Transverse colon (tissue), 4 donors: ENCODE measurements at regions not wholly inside any gene's neighbourhood (a gene's known extent, or its start where the extent isn't known, plus 50 kb on each side); places are given as distances from the start of the nearest gene placed in this dataset.

Experiments
- DNase-seq: peaks from one replicate; pipeline ENCODE4 v3.0.0-alpha.2; 2019
- H3K27ac ChIP-seq, 4 donors: fragments of 200-600 bp; sonication (generic); 2 replicates each; pipeline ENCODE4 v1.5.1; 2016 to 2018; ENCODE audit warnings: inconsistent platforms in 4 of 4
- H3K27me3 ChIP-seq: fragments of 200-600 bp; sonication (generic); 2 replicates; pipeline ENCODE4 v1.5.1; 2017; ENCODE audit warnings: inconsistent platforms
- H3K36me3 ChIP-seq, 4 donors: fragments of 200-600 bp; sonication (generic); 2 replicates each; pipeline ENCODE4 v1.5.1; 2017 to 2019; ENCODE audit warnings: inconsistent platforms in 4 of 4
- H3K4me1 ChIP-seq, 4 donors: fragments of 200-600 bp; sonication (generic); 2 replicates each; pipeline ENCODE4 v1.5.1; 2017 to 2020; ENCODE audit warnings: inconsistent platforms in 4 of 4
- H3K4me3 ChIP-seq, 4 donors: fragments of 200-600 bp; sonication (generic); 1 replicate in 1 of 4; 2 replicates in 3 of 4; pipeline versions ENCODE4 v1.5.1 to v1.6.1; 2017 to 2019; ENCODE audit warnings: inconsistent platforms in 4 of 4
- H3K9me3 ChIP-seq, 2 donors: fragments of 200-600 bp; sonication (generic); 2 replicates each; pipeline ENCODE4 v1.5.1; 2017 to 2019; ENCODE audit warnings: inconsistent platforms in 2 of 2
- EP300 ChIP-seq: sonication (generic); formaldehyde crosslinking; IDR thresholded peaks from one replicate; pipeline ENCODE4 v1.6.1; 2017; ENCODE audit warnings: antibody characterized with exemption, low read depth
- POLR2A ChIP-seq: fragments of 450-650 bp; IDR thresholded peaks from one replicate; pipeline ENCODE4 v1.6.1; 2016; ENCODE audit warnings: antibody characterized with exemption, mild to moderate bottlenecking, moderate library complexity
- POLR2AphosphoS5 ChIP-seq, 3 donors: sonication (generic); formaldehyde crosslinking; IDR thresholded peaks; one replicate each; pipeline ENCODE4 v1.6.1; 2016; ENCODE audit warnings: antibody characterized with exemption in 3 of 3
- WGBS, 2 donors: methylation state at CpG; one replicate each; pipeline ENCODE4 v1.1.5; 2018; ENCODE audit warnings: low coverage in 1 of 2; 5-methylcytosine and 5-hydroxymethylcytosine counted together
- in situ Hi-C, 4 donors: fragments of 200-750 bp; cut with MboI; loops; one replicate each; pipeline versions ENCODE4 v1.15.0 to v1.15.1; 2017; ENCODE audit warnings: low sequenced_read_pairs in 3 of 4, low pct_ligation_motif_present in 1 of 4, low pct_unique_long_range_greater_than_20kb in 1 of 4
- intact Hi-C: fragments of 100-400 bp; cut with DNase I; formaldehyde crosslinking; loops from one replicate; pipeline ENCODE4 v1.15.1; 2023; ENCODE audit warnings: low total_unique reads
- TF ChIP-seq, protein P1 (sequence below), 5 experiments: fragments of 200-600 bp in 3 of 5; fragments of 450-650 bp in 2 of 5; sonication (generic) in 3 of 5; IDR thresholded peaks; 1 replicate in 2 of 5; 2 replicates in 3 of 5; pipeline ENCODE4 v1.5.1; 2016 to 2017; ENCODE audit warnings: antibody characterized with exemption in 5 of 5, inconsistent platforms in 3 of 5, mild to moderate bottlenecking in 2 of 5, moderate library complexity in 1 of 5

DNA sequence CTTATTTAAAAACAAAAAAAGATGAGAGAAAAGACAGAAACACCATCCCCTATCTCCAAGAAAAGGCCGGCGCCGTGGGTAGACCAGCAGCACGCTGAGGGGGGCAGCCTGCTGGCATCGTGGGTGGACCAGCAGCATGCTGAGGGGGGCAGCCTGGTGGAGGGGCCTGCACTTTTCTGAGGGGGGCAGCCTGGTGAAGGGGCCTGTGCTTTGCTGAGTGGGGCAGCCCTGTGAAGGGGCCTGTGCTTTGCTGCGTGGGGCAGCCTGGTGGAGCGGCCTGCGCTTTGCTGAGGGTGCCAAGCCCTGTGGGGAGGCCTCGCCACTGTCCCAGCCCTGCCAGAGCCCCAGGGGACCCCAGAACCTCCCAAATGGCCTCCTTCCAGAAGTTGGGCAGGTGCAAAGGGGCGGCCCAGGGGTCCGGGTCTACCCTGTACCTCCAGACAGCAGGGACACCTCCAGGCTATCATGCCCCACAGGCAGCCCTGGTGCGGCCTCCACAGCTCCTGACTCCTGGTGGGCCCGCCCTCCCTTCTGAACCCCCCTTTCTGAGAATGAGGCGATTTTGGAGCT lies 1185.7 kb downstream of the BRD1 start:
- H3K9me3 ChIP-seq: no peaks in the 10 kb centered on the region
- H3K36me3 ChIP-seq: no peaks in the 10 kb centered on the region
- TF ChIP-seq POLR2AphosphoS5 (IDR thresholded peaks at IDR 0.05) (no peak), POLR2A (no peak), EP300 (no peak)
- TF ChIP-seq, protein P1, sequence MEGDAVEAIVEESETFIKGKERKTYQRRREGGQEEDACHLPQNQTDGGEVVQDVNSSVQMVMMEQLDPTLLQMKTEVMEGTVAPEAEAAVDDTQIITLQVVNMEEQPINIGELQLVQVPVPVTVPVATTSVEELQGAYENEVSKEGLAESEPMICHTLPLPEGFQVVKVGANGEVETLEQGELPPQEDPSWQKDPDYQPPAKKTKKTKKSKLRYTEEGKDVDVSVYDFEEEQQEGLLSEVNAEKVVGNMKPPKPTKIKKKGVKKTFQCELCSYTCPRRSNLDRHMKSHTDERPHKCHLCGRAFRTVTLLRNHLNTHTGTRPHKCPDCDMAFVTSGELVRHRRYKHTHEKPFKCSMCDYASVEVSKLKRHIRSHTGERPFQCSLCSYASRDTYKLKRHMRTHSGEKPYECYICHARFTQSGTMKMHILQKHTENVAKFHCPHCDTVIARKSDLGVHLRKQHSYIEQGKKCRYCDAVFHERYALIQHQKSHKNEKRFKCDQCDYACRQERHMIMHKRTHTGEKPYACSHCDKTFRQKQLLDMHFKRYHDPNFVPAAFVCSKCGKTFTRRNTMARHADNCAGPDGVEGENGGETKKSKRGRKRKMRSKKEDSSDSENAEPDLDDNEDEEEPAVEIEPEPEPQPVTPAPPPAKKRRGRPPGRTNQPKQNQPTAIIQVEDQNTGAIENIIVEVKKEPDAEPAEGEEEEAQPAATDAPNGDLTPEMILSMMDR (IDR thresholded peaks at IDR 0.05): no peak
- no peak overlapping the region for H3K4me3 ChIP-seq
- in situ Hi-C loops: no loop called here
- no peaks in the 10 kb centered on the region for H3K4me1 ChIP-seq
- WGBS, 2 donors: 91% methylated on average over 11 of the region's 14 CpGs; no CpG with 5 or more reads in 1 of the 2 donors
- DNase-seq: no peak
- H3K27me3 ChIP-seq: no peaks in the 10 kb centered on the region
- H3K27ac ChIP-seq: no peak overlapping the region
- intact Hi-C loops: no loop called here

DNA sequence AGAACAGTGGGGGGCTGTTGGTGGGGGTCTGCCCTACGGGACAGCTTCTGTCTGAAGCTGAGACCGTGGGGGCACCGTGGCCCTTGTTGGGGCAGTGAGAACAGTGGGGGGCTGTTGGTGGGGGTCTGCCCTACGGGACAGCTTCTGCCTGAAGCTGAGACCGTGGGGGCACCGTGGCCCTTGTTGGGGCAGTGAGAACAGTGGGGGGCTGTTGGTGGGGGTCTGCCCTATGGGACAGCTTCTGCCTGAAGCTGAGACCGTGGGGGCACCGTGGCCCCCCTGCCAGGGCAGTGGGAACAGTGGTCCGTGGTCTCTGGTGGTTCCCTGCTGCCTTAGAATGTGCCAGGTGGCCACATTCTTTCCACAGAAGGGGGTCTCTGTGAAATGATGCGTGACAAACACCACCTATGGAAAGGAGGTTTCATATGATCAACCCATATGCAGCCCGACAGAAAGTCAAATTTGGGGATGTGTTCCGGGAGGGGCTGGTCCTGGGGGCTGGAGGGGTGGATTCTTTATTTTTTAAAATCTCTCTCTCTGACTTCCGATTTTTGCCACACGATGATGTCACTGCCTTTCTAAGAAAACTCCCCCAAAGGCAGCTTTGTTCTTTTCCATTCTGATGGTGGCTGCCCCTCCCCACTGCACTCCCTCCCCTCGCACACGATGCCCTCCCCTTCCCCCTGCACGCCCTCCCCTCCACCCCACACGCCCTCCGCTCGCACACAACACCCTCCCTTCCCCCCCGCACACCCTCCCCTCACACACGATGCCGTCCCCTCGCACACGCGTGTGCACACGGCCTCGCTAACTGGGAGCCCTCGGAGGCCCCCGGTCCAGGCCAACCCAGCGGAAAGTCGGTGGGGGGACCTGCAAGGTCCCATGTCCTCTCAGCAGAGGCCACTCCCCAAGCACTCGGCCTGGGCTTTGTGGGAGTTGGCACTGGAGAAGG lies 1186.5 kb downstream of the BRD1 start:
- no peak overlapping the region for H3K4me3 ChIP-seq
- H3K27me3 ChIP-seq: no peaks in the 10 kb centered on the region
- no peak overlapping the region for H3K27ac ChIP-seq
- TF ChIP-seq, protein P1 (IDR thresholded peaks at IDR 0.05): no peak
- TF ChIP-seq POLR2A: no peak
- TF ChIP-seq EP300: no peak
- TF ChIP-seq POLR2AphosphoS5 (IDR thresholded peaks at IDR 0.05): no peak
- WGBS, 2 donors: 58 to 62% methylated on average over 11 to 27 of the region's 33 CpGs
- in situ Hi-C loops: no loop called here
- intact Hi-C loops: no loop called here
- H3K9me3 ChIP-seq: no peaks in the 10 kb centered on the region
- no peaks in the 10 kb centered on the region for H3K4me1 ChIP-seq
- DNase-seq: no peak
- no peaks in the 10 kb centered on the region for H3K36me3 ChIP-seq

- Histone ChIP-seq H3K27me3 (no peaks in the 10 kb centered on the region), H3K4me1 (peaks cover 0 to 6% (median 0%) of the 10 kb centered on the region in 4 donors), H3K9me3 (no peaks in the 10 kb centered on the region), H3K4me3 (no peak overlapping the region), H3K36me3 (no peaks in the 10 kb centered on the region), H3K27ac (no peak overlapping the region)
- WGBS, 2 donors: 60% methylated on average over 20 of the region's 26 CpGs; no CpG with 5 or more reads in 1 of the 2 donors
- intact Hi-C loops: no loop called here
- in situ Hi-C loops: no loop called here
- no peak for DNase-seq
- TF ChIP-seq EP300 (no peak), POLR2AphosphoS5 (IDR thresholded peaks at IDR 0.05) (no peak)
Measured at GRCh38 chr22:48639896-48640748, 1187.6 kb downstream of the BRD1 start.

DNA sequence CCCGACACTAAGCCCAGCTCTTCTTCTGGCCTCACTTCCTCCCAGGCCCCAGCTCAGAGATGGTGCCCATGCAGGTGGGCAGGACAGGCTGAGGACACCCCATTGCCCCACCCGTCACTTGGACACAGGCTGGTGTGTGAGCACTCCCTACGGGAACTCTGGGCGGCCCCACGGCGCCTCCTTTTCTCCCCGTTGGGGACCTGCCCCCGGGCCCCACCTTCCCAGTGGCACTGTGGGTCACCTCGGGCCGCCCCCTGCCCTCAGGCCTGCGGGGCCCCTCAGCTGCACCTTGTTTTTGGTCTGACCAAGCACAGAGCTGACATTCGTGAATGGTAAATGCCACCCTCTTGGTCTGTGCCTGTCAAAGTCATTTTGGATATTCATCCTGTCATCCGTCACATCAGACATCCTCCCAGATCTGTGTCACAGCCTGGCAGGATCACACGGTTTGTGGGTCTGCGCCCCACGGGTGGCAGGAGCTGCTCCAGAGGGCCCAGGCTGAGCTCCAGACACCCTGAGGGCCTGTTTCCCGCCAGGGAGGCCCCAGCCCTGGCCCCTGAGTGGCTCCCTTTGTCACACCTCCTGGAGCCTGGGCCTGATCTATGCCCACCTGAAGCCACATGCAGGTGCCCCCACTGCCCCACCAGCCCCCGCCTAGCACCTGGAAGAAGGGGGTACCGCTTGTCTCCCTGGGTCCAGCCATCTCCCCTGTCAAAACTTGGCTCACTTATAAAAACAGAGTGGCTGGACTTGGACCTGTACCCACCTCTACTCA lies 1188.5 kb downstream of the BRD1 start:
- no peak for DNase-seq
- WGBS, 2 donors: 77% methylated on average over 18 of the region's 19 CpGs; no CpG with 5 or more reads in 1 of the 2 donors
- H3K9me3 ChIP-seq: no peaks in the 10 kb centered on the region
- no peak overlapping the region for H3K4me3 ChIP-seq
- H3K27me3 ChIP-seq: no peaks in the 10 kb centered on the region
- H3K36me3 ChIP-seq: no peaks in the 10 kb centered on the region
- in situ Hi-C loops: no loop called here
- no peak overlapping the region for H3K27ac ChIP-seq
- intact Hi-C loops: no loop called here
- TF ChIP-seq POLR2A (no peak), EP300 (no peak), POLR2AphosphoS5 (IDR thresholded peaks at IDR 0.05) (no peak)
- TF ChIP-seq, protein P1 (IDR thresholded peaks at IDR 0.05): no peak
- H3K4me1 ChIP-seq: peaks cover 0 to 6% (median 0%) of the 10 kb centered on the region in 4 donors
